ENCODE measurements at regions not wholly inside any gene's neighbourhood (a gene's known extent, or its start where the extent isn't known, plus 50 kb on each side); places are given as distances from the start of the nearest gene placed in this dataset.
A peak's percentile ranks its signal among the peaks of the same experiment; 100 is the strongest.

DNA sequence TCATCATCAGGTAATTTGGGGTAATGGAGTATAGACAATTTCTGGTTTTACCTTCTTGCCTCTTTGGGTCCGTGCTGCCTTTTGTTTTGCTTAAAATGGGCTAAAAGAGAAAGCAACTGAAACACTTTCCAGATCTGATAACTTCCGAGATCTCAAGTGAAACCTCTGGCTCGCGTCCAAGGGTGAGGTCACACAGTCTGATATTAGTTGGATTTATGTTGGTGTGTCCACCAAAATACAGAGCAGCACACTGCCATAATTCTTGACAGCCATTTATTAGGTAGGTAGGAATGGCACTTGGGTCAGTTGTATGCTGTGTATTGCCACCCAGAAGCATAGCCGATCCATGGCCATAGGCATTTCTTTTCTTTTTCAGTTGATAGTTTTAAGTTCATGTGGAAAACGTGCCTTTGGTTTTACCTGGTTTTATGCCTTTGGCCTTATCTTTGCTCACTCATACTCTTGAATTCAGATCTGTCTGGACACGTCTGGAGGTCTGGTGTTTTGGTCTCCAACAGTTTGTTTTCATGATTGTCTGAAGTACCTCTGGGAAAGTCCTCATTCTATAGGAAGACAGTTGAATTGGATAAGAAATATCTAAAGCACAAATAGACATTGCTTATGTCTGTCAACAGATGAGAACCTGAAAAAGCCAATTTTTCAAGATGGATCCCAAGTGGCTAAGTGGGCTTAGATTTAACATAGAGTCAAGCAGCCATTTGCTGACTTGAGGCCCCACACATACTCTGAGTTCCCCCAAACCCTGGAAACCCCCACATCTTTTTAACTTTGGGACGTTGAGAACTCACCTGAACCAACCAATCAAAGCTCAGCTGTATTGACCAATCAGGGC lies 320.8 kb downstream of the SOX4 start:
- Histone ChIP-seq H3K36me3 (ENCODE audit: control insufficient read depth, insufficient read depth, low read length) (no peaks in the 10 kb centered on the region), H3K79me1 (ENCODE audit: low read length) (peaks cover 13% of the 10 kb centered on the region)

DNA sequence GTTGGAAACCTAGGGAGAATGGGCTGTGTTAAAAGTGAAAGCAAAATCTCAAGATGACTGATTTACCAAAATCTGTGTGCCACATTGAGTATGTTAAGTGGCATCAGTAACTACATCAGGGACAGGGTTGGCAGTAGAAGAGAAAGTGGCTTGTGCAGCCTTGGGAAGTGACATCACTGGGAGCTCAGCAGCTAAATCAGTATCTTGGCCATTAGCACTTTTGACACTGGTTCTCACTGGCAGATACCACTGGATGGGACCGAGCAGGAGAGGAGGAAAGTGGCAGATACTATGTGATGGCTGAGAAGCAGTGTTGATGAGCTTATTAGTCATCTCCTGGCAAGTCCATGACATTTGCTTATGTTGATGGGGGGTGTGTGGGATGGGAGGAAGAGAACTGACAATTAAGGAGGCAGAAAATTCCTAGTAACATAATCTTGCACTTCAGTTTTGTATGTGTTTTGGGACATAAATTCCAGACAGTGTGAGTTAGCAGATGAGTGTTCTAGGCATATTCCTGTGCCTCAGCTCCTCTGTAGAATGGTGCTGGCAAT lies 322.2 kb downstream of the SOX4 start:
- Histone ChIP-seq H3K4me2 (ENCODE audit: low read length) (no peak overlapping the region), H3K27me3 (ENCODE audit: insufficient read depth, low read length, poor library complexity) (no peaks in the 10 kb centered on the region), H3K18ac (ENCODE audit: low read length) (no peak overlapping the region), H3K23ac (ENCODE audit: low read length) (no peak overlapping the region), H3K4me3 (ENCODE audit: low read length) (no peak overlapping the region), H3K27ac (ENCODE audit: low read depth, low read length) (no peak overlapping the region), H4K5ac (ENCODE audit: low read length) (no peak overlapping the region), H3K9ac (ENCODE audit: low read length) (no peak overlapping the region), H3K4me1 (ENCODE audit: control insufficient read depth, low read depth, low read length) (peaks cover 2% of the 10 kb centered on the region), H2BK120ac (ENCODE audit: low read depth, low read length) (no peak overlapping the region), H3K36me3 (ENCODE audit: control insufficient read depth, insufficient read depth, low read length) (no peaks in the 10 kb centered on the region), H3K56ac (ENCODE audit: low read length) (no peak overlapping the region), H2AK5ac (ENCODE audit: low read length) (no peak overlapping the region), H2BK15ac (replicated peaks; ENCODE audit: low read depth) (no peak overlapping the region), H3K79me1 (ENCODE audit: low read length) (peaks cover 12% of the 10 kb centered on the region), H4K8ac (ENCODE audit: low read depth, low read length) (no peak overlapping the region), H3K4ac (ENCODE audit: low read depth, low read length) (no peak overlapping the region), H3K79me2 (ENCODE audit: control insufficient read depth, insufficient read depth, low read length) (peaks cover 5% of the 10 kb centered on the region), H2BK5ac (ENCODE audit: low read length) (no peak overlapping the region)
- WGBS (ENCODE audit: extremely low coverage, insufficient coverage, low lambda C conversion rate), result no CpG with 5 or more reads among the region's 1 CpG
- peak; percentile 82 for DNase-seq

More for the DNA sequence above, 320.8 kb downstream of the SOX4 start:
- Histone ChIP-seq H3K18ac (ENCODE audit: low read length) (no peak overlapping the region), H4K8ac (ENCODE audit: low read depth, low read length) (no peak overlapping the region), H3K27me3 (ENCODE audit: insufficient read depth, low read length, poor library complexity) (no peaks in the 10 kb centered on the region), H4K5ac (ENCODE audit: low read length) (no peak overlapping the region), H3K56ac (ENCODE audit: low read length) (no peak overlapping the region), H2AK5ac (ENCODE audit: low read length) (no peak overlapping the region), H2BK120ac (ENCODE audit: low read depth, low read length) (no peak overlapping the region), H3K23ac (ENCODE audit: low read length) (no peak overlapping the region), H3K4ac (ENCODE audit: low read depth, low read length) (no peak overlapping the region), H3K4me3 (ENCODE audit: low read length) (no peak overlapping the region), H3K9ac (ENCODE audit: low read length) (no peak overlapping the region), H3K79me2 (ENCODE audit: control insufficient read depth, insufficient read depth, low read length) (peaks cover 8% of the 10 kb centered on the region), H3K4me2 (ENCODE audit: low read length) (no peak overlapping the region), H3K27ac (ENCODE audit: low read depth, low read length) (no peak overlapping the region), H3K4me1 (ENCODE audit: control insufficient read depth, low read depth, low read length) (peaks cover 3% of the 10 kb centered on the region), H2BK5ac (ENCODE audit: low read length) (no peak overlapping the region), H2BK15ac (replicated peaks; ENCODE audit: low read depth) (no peak overlapping the region)
- no peak for DNase-seq
- no CpG with 5 or more reads among the region's 8 CpGs for WGBS (ENCODE audit: extremely low coverage, insufficient coverage, low lambda C conversion rate)

DNA sequence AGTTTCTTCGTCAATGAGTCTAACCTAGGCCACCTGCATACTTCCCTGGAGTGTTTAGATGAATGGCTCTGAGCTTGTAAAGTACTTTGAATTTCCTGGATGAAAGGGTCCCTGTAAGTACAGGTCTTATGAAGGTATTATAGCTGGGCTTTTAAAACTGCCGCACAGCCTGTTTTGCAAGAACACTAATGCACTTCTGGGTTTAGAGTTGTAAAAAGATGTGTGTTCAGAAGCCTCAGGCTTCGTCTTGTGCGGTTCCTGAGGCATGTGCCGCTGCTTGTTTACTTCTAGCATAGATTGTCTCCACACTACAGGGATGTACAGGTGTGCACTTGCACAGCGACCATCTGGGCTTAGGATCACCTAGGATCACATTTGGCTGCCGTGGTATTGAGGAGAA lies 324.5 kb downstream of the SOX4 start:
- Histone ChIP-seq H3K27ac (ENCODE audit: low read depth, low read length) (no peak overlapping the region), H3K79me2 (ENCODE audit: control insufficient read depth, insufficient read depth, low read length) (peaks cover 5% of the 10 kb centered on the region), H2BK120ac (ENCODE audit: low read depth, low read length) (no peak overlapping the region), H3K56ac (ENCODE audit: low read length) (peak overlapping the region; percentile 17), H2BK15ac (replicated peaks; ENCODE audit: low read depth) (no peak overlapping the region), H3K23ac (ENCODE audit: low read length) (peak overlapping the region; percentile 29), H3K4me1 (ENCODE audit: control insufficient read depth, low read depth, low read length) (peaks cover 3% of the 10 kb centered on the region), H3K79me1 (ENCODE audit: low read length) (peaks cover 12% of the 10 kb centered on the region), H3K4me3 (ENCODE audit: low read length) (no peak overlapping the region), H2AK5ac (ENCODE audit: low read length) (no peak overlapping the region), H3K36me3 (ENCODE audit: control insufficient read depth, insufficient read depth, low read length) (no peaks in the 10 kb centered on the region), H4K8ac (ENCODE audit: low read depth, low read length) (no peak overlapping the region), H3K4ac (ENCODE audit: low read depth, low read length) (no peak overlapping the region), H2BK5ac (ENCODE audit: low read length) (no peak overlapping the region), H4K5ac (ENCODE audit: low read length) (no peak overlapping the region), H3K18ac (ENCODE audit: low read length) (no peak overlapping the region), H3K4me2 (ENCODE audit: low read length) (no peak overlapping the region), H3K9ac (ENCODE audit: low read length) (no peak overlapping the region), H3K27me3 (ENCODE audit: insufficient read depth, low read length, poor library complexity) (no peaks in the 10 kb centered on the region)
- DNase-seq, result no peak
- WGBS (ENCODE audit: extremely low coverage, insufficient coverage, low lambda C conversion rate), result no CpG with 5 or more reads among the region's 7 CpGs

DNA sequence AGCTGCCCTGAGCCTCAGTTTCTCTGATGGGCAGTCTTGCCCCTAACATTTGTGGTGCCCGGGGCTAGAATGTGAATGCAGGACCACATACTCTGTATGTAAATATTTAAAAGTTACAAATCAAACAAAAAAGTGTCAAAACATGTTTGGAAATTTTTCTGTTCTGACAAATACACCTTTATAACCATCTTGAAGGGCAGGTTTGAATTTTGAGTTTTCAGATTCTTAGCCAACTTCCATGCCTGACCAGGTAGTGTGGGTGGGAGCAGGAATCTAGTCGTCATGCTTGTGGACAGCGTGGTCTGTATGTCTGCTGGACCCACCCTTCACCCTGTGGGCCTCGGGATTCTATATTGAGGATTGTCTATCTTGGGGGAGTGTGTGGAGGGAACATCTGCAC lies 325.1 kb downstream of the SOX4 start:
- no peak overlapping the region for H4K8ac ChIP-seq (ENCODE audit: low read depth, low read length)

DNA sequence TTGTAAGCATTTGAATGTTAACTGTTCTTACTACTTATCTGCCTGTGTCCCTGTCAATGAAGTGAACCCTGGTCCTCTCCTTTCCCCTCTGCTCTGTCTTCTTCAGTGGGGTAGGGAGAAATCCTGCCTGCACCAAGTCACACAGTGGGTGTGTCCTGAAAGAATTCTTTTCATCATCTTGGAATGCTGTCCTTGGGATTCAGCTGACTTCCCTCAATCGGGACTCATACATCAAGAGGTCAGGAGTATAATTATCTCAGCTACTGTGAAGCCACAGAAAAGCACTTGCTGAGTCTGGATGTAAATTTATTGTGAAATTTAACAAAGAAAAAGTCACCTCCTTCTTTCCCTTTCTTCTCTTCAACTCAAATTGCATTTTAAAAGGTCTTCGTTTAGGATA lies 328.5 kb downstream of the SOX4 start:
- Histone ChIP-seq H3K4me3 (ENCODE audit: low read length) (no peak overlapping the region), H3K27ac (ENCODE audit: low read depth, low read length) (no peak overlapping the region), H3K36me3 (ENCODE audit: control insufficient read depth, insufficient read depth, low read length) (no peaks in the 10 kb centered on the region), H3K4ac (ENCODE audit: low read depth, low read length) (no peak overlapping the region), H3K23ac (ENCODE audit: low read length) (no peak overlapping the region), H2BK5ac (ENCODE audit: low read length) (no peak overlapping the region), H2BK120ac (ENCODE audit: low read depth, low read length) (no peak overlapping the region), H3K27me3 (ENCODE audit: insufficient read depth, low read length, poor library complexity) (no peaks in the 10 kb centered on the region), H3K9ac (ENCODE audit: low read length) (peak overlapping the region; percentile 19), H4K5ac (ENCODE audit: low read length) (no peak overlapping the region), H3K56ac (ENCODE audit: low read length) (peak overlapping the region; percentile 56), H4K8ac (ENCODE audit: low read depth, low read length) (no peak overlapping the region), H3K79me2 (ENCODE audit: control insufficient read depth, insufficient read depth, low read length) (peaks cover 7% of the 10 kb centered on the region), H2BK15ac (replicated peaks; ENCODE audit: low read depth) (no peak overlapping the region), H3K18ac (ENCODE audit: low read length) (peak overlapping the region; percentile 12), H3K4me2 (ENCODE audit: low read length) (no peak overlapping the region), H2AK5ac (ENCODE audit: low read length) (no peak overlapping the region), H3K79me1 (ENCODE audit: low read length) (peaks cover 11% of the 10 kb centered on the region), H3K4me1 (ENCODE audit: control insufficient read depth, low read depth, low read length) (peaks cover 3% of the 10 kb centered on the region)
- DNase-seq, result peak; percentile 84
- WGBS (ENCODE audit: extremely low coverage, insufficient coverage, low lambda C conversion rate), result no CpG with 5 or more reads among the region's 2 CpGs

More for the DNA sequence above, 325.1 kb downstream of the SOX4 start:
- Histone ChIP-seq H3K23ac (ENCODE audit: low read length) (no peak overlapping the region), H2BK5ac (ENCODE audit: low read length) (no peak overlapping the region), H3K56ac (ENCODE audit: low read length) (no peak overlapping the region), H3K4ac (ENCODE audit: low read depth, low read length) (no peak overlapping the region), H3K18ac (ENCODE audit: low read length) (no peak overlapping the region), H3K79me1 (ENCODE audit: low read length) (peaks cover 10% of the 10 kb centered on the region), H3K27ac (ENCODE audit: low read depth, low read length) (no peak overlapping the region), H3K4me2 (ENCODE audit: low read length) (no peak overlapping the region), H3K4me3 (ENCODE audit: low read length) (no peak overlapping the region), H3K79me2 (ENCODE audit: control insufficient read depth, insufficient read depth, low read length) (peaks cover 5% of the 10 kb centered on the region), H2AK5ac (ENCODE audit: low read length) (no peak overlapping the region), H4K5ac (ENCODE audit: low read length) (no peak overlapping the region), H3K27me3 (ENCODE audit: insufficient read depth, low read length, poor library complexity) (no peaks in the 10 kb centered on the region), H3K9ac (ENCODE audit: low read length) (no peak overlapping the region), H3K36me3 (ENCODE audit: control insufficient read depth, insufficient read depth, low read length) (no peaks in the 10 kb centered on the region), H2BK120ac (ENCODE audit: low read depth, low read length) (no peak overlapping the region), H2BK15ac (replicated peaks; ENCODE audit: low read depth) (no peak overlapping the region), H3K4me1 (ENCODE audit: control insufficient read depth, low read depth, low read length) (peaks cover 3% of the 10 kb centered on the region)
- DNase-seq, result no peak
- no CpG with 5 or more reads among the region's 4 CpGs for WGBS (ENCODE audit: extremely low coverage, insufficient coverage, low lambda C conversion rate)

Data from mesendoderm (in vitro differentiated cells).